Heart left ventricle (tissue), 16 donors: ENCODE measurements at regions not wholly inside any gene's neighbourhood (a gene's known extent, or its start where the extent isn't known, plus 50 kb on each side); places are given as distances from the start of the nearest gene placed in this dataset.

Source experiments
- ATAC-seq, 4 donors: fragments of 200-7000 bp; cut with Tn5 transposase; one replicate each; pipeline ENCODE4 v1.9.1; 2020 to 2022; ENCODE audit warnings: moderate library complexity in 4 of 4, mild to moderate bottlenecking in 3 of 4, moderate number of reproducible peaks in 1 of 4
- DNase-seq, 5 donors: peaks; one replicate each; pipeline ENCODE4 v3.0.0-alpha.2; 2020
- H3K27ac ChIP-seq, 12 donors: fragments of 200-600 bp; sonication (generic) in 4 of 12; one replicate each; pipeline versions ENCODE4 v1.5.0 to v1.8.0; 2016 to 2022; ENCODE audit warnings: mild to moderate bottlenecking in 2 of 12
- H3K27me3 ChIP-seq, 9 donors: fragments of 200-600 bp; sonication (generic) in 2 of 9; one replicate each; pipeline versions ENCODE4 v1.5.1 to v1.8.0; 2016 to 2022; ENCODE audit warnings: mild to moderate bottlenecking in 3 of 9
- H3K36me3 ChIP-seq, 9 donors: fragments of 200-600 bp; sonication (generic) in 2 of 9; one replicate each; pipeline versions ENCODE4 v1.5.0 to v1.8.0; 2018 to 2022; ENCODE audit warnings: mild to moderate bottlenecking in 2 of 9
- H3K4me1 ChIP-seq, 12 donors: fragments of 200-600 bp; sonication (generic) in 4 of 12; one replicate each; pipeline versions ENCODE4 v1.5.0 to v1.8.0; 2016 to 2022; ENCODE audit warnings: mild to moderate bottlenecking in 3 of 12
- H3K4me3 ChIP-seq, 12 donors: fragments of 200-600 bp; sonication (generic) in 4 of 12; one replicate each; pipeline versions ENCODE4 v1.5.0 to v1.8.0; 2017 to 2022; ENCODE audit warnings: mild to moderate bottlenecking in 9 of 12, moderate library complexity in 4 of 12
- H3K9me3 ChIP-seq, 12 donors: fragments of 200-600 bp; sonication (generic) in 4 of 12; one replicate each; pipeline versions ENCODE4 v1.5.0 to v1.8.0; 2016 to 2022; ENCODE audit warnings: mild to moderate bottlenecking in 1 of 12
- CTCF ChIP-seq, 12 donors: fragments of 200-600 bp; sonication (generic) in 4 of 12; IDR thresholded peaks; one replicate each; pipeline versions ENCODE4 v1.5.0 to v1.8.0; 2018 to 2022; ENCODE audit warnings: antibody characterized with exemption in 12 of 12, mild to moderate bottlenecking in 5 of 12
- POLR2A ChIP-seq, 2 donors: fragments of 450-650 bp; IDR thresholded peaks; one replicate each; pipeline ENCODE4 v1.6.1; 2017; ENCODE audit warnings: antibody characterized with exemption in 2 of 2, mild to moderate bottlenecking in 2 of 2, moderate library complexity in 2 of 2
- WGBS, 4 donors: extraction: QIAGEN DNeasy Blood & Tissue Kit in 2 of 4; methylation state at CpG; one replicate each; pipeline versions ENCODE4 v1.1.5 to v1.1.7; 2013 to 2018; 5-methylcytosine and 5-hydroxymethylcytosine counted together
- intact Hi-C, 10 donors: fragments of 100-400 bp; cut with DNase I; formaldehyde crosslinking; loops; one replicate each; pipeline versions ENCODE4 v1.11.1 to v1.14.2; 2022
- donor health status: ischemic (EF 13 %, LVEDD 7.1; RV severe dilation, severe dysfunction).
- donor health status: healthy with polysubstance abuse.
- donor health status: DM: no; HTN: yes; CAD: no.
- donor health status: DM: no; HTN: no; CAD: no.
- donor health status: ischemic (EF 25% LVEDD 6.9; RV normal size, moderate dysfunction).
- donor health status: ischemic (EF 25% LVEDD 5.7; RV mildly dilated, moderate dysfunction).
- donor health status: healthy.
- donor health status: DM: yes; HTN: yes; CAD: no.
- donor health status: ischemic (EF 35%, LVEDD 5.7; RV mildly dilated, moderate dysfunction).
- donor health status: nonischemic (EF 11% LVEDD 7.7; RV severe dilation, severe dysfunction).
- donor health status: DM: yes; HTN: yes; CAD: no.
- donor health status: PGD.
- donor health status: ischemic (EF 29% LVEDD 5.4; RV normal size, mild dysfunction).
- donor health status: nonischemic (EF 23%, LVEDD 6.1; RV moderate dilation, normal function).

GRCh38 chr2:66665124-66665984 is 230.4 kb downstream of the MEIS1 start:
- ATAC-seq = no peak
- Histone ChIP-seq H3K4me1 (no peaks in the 10 kb centered on the region), H3K27me3 (peaks cover 0 to 4% (median 0%) of the 10 kb centered on the region in 9 donors), H3K27ac (no peak overlapping the region), H3K9me3 (peaks cover 0 to under 1% (median 0%) of the 10 kb centered on the region in 12 donors), H3K36me3 (no peaks in the 10 kb centered on the region), H3K4me3 (no peak overlapping the region)
- no peak for TF ChIP-seq POLR2A (IDR thresholded peaks at IDR 0.05)
- no peak for TF ChIP-seq CTCF (IDR thresholded peaks at IDR 0.05)
- WGBS, 4 donors = 49 to 67% (median 61%) methylated on average over 5 of the region's 5 CpGs
- DNase-seq = no peak
- intact Hi-C loops = no loop called here

- Histone ChIP-seq H3K4me3 (no peak overlapping the region), H3K27ac (no peak overlapping the region), H3K4me1 (no peaks in the 10 kb centered on the region), H3K27me3 (no peaks in the 10 kb centered on the region), H3K36me3 (no peaks in the 10 kb centered on the region), H3K9me3 (no peaks in the 10 kb centered on the region)
- no peak for DNase-seq
- ATAC-seq = no peak
- TF ChIP-seq POLR2A (IDR thresholded peaks at IDR 0.05) (no peak), CTCF (IDR thresholded peaks at IDR 0.05) (no peak)
- intact Hi-C loops = no loop called here
- WGBS, 4 donors = 57 to 74% (median 61%) methylated on average over 4 of the region's 4 CpGs
These were observed 232.4 kb downstream of the MEIS1 start for GRCh38 chr2:66667301-66667700.

- TF ChIP-seq CTCF (IDR thresholded peaks at IDR 0.05) (no peak), POLR2A (IDR thresholded peaks at IDR 0.05) (no peak)
- DNase-seq = no peak
- no peaks in the 10 kb centered on the region for H3K36me3 ChIP-seq
- H3K4me1 ChIP-seq = no peaks in the 10 kb centered on the region
- no peak for ATAC-seq
- intact Hi-C loops = no loop called here
- no peak overlapping the region for H3K27ac ChIP-seq
- H3K4me3 ChIP-seq = no peak overlapping the region
- WGBS, 4 donors = 74 to 81% (median 80%) methylated on average over 2 of the region's 2 CpGs
- H3K9me3 ChIP-seq = no peaks in the 10 kb centered on the region
- no peaks in the 10 kb centered on the region for H3K27me3 ChIP-seq
These were observed 238.4 kb downstream of the MEIS1 start for GRCh38 chr2:66673286-66673685.

GRCh38 chr2:66674087-66674486 is 239.2 kb downstream of the MEIS1 start:
- Histone ChIP-seq H3K36me3 (no peaks in the 10 kb centered on the region), H3K9me3 (no peaks in the 10 kb centered on the region), H3K27ac (no peak overlapping the region), H3K4me1 (no peaks in the 10 kb centered on the region), H3K4me3 (no peak overlapping the region), H3K27me3 (no peaks in the 10 kb centered on the region)
- no peak for TF ChIP-seq CTCF (IDR thresholded peaks at IDR 0.05)
- no peak for TF ChIP-seq POLR2A (IDR thresholded peaks at IDR 0.05)
- ATAC-seq = no peak
- 76 to 88% (median 85%) methylated on average over 1 of the region's 1 CpG for WGBS, 4 donors
- DNase-seq = no peak
- intact Hi-C loops = no loop called here
